ENCODE measurements at regions not wholly inside any gene's neighbourhood (a gene's known extent, or its start where the extent isn't known, plus 50 kb on each side); places are given as distances from the start of the nearest gene placed in this dataset.

- DNase-seq (ENCODE audit: low read depth), result no peak
- H3K4me3 ChIP-seq (ENCODE audit: low read depth, low read length), result no peak overlapping the region
- TF ChIP-seq, protein P1, sequence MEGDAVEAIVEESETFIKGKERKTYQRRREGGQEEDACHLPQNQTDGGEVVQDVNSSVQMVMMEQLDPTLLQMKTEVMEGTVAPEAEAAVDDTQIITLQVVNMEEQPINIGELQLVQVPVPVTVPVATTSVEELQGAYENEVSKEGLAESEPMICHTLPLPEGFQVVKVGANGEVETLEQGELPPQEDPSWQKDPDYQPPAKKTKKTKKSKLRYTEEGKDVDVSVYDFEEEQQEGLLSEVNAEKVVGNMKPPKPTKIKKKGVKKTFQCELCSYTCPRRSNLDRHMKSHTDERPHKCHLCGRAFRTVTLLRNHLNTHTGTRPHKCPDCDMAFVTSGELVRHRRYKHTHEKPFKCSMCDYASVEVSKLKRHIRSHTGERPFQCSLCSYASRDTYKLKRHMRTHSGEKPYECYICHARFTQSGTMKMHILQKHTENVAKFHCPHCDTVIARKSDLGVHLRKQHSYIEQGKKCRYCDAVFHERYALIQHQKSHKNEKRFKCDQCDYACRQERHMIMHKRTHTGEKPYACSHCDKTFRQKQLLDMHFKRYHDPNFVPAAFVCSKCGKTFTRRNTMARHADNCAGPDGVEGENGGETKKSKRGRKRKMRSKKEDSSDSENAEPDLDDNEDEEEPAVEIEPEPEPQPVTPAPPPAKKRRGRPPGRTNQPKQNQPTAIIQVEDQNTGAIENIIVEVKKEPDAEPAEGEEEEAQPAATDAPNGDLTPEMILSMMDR (IDR thresholded peaks at IDR 0.05; ENCODE audit: insufficient read depth, low read length), result no peak
Observed at GRCh38 chr2:12298352-12298751, 418.4 kb upstream of the TRIB2 start.

DNA sequence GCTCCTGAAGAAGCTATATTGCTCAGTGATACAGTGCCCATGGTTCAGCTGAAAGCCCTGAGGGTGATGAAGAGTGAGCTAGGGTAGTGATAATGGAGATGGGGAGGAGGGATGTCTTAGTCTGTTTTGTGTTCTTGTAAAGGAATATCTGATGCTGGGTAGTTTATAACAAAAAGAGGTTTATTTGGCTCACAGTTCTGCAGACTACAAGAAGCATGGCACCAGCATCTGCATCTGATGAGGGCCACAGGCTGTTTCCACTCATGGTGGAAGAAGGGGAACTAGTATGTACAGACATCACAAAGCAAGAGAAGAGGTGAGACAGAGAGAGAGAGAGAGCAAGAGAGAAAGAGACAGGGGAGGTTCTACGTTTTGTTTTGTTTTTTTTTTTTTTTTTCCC lies 417.3 kb upstream of the TRIB2 start:
- H3K4me3 ChIP-seq (ENCODE audit: low read depth, low read length), result no peak overlapping the region
- TF ChIP-seq, protein P1 (IDR thresholded peaks at IDR 0.05; ENCODE audit: insufficient read depth, low read length), result no peak
- DNase-seq (ENCODE audit: low read depth), result no peak

DNA sequence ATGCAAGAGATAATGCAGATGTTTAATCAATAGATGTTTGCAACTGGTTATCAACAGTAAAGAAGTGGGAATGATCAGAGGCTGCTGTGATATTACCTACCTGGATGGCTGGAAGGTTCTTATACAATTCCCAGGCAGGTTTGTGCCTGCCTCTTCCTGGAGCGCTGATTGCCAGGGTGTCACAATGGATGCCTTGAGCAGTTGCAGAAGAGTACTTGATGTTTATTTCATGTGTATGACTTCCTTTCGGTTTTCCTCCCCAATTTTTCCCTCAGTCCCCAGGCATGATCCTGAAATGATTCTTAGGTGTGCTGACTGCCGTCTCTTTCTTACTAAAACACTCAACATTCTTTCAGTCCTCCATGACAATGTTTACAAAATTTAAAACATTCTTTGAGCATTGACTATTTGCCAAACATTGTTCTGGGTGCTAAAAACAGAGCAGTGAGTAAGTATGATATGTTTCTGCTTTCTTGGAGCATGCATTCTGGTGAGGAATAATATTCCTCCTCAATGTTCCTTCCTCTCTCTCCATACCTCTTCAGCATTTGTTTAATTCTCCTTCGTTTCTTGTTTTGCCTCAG lies 416.6 kb upstream of the TRIB2 start:
- H3K4me3 ChIP-seq (ENCODE audit: low read depth, low read length), result no peak overlapping the region
- TF ChIP-seq, protein P1 (IDR thresholded peaks at IDR 0.05; ENCODE audit: insufficient read depth, low read length), result no peak
- DNase-seq (ENCODE audit: low read depth), result peak; percentile 76

DNA sequence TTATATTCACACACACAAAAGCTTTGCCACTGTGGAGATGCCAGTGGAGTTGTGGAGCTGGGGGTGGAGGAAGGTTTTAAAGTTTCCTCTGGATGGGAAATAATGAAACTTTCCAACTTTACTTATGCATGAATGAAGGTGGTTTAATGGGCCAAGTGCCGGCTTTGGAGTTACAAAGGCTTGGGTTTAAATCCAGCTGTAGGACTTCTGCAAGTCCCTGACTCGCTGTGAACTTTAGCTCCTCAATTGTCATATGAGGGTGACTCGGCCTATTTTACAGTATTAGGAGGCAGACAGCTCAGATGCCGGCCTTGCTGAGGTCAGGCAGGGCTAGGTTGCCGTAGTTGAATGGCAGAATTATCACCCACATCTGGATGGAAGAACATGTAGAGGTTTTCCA lies 415.8 kb upstream of the TRIB2 start:
- no peak overlapping the region for H3K4me3 ChIP-seq (ENCODE audit: low read depth, low read length)
- DNase-seq (ENCODE audit: low read depth), result no peak
- TF ChIP-seq, protein P1 (IDR thresholded peaks at IDR 0.05; ENCODE audit: insufficient read depth, low read length), result no peak

DNA sequence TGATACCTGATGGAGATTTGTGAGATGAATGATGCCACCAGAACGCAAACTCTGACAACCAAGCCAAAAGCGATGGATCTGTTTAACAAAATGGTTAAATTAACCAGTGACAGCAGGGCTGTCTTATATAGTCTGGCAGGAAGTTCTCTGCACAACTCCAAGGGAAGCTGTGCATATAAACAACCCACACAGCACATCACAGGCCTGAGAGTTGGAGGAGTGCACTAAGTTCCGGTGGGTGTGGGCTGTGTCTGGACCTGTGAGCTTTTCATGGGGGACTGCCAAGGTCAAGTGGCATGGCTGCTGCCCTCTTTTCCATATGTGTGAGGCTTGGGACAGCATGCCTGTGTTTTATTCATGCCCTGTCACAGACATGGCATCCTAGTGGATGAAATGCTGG lies 414.6 kb upstream of the TRIB2 start:
- TF ChIP-seq, protein P1 (IDR thresholded peaks at IDR 0.05; ENCODE audit: insufficient read depth, low read length), result no peak
- H3K4me3 ChIP-seq (ENCODE audit: low read depth, low read length), result no peak overlapping the region
- DNase-seq (ENCODE audit: low read depth), result no peak

DNA sequence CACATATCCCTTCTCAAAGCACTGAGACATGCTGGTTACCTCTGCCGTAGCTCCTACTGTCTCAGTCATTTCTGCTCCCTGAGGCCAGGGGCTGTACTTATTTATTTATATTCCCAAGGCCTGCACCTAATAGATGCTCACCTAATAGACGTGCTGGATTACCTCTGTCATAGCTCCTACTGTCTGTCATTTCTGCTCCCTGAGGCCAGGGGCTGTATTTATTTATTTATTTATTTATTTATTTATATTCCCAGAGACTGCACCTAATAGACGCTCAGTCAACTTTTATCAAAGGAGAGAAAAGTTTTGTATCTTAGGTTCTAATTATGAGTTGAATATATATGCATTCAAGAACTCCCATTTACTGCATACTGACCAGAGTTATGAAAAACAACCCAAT lies 414.0 kb upstream of the TRIB2 start:
- DNase-seq (ENCODE audit: low read depth), result no peak

More for the DNA sequence above, 414.0 kb upstream of the TRIB2 start:
- TF ChIP-seq, protein P1 (IDR thresholded peaks at IDR 0.05; ENCODE audit: insufficient read depth, low read length), result no peak
- no peak overlapping the region for H3K4me3 ChIP-seq (ENCODE audit: low read depth, low read length)
